Ovary (tissue), 7 donors: ENCODE measurements at regions not wholly inside any gene's neighbourhood (a gene's known extent, or its start where the extent isn't known, plus 50 kb on each side); places are given as distances from the start of the nearest gene placed in this dataset.

ENCODE experiments used
- DNase-seq, 5 donors: peaks; one replicate each; pipeline ENCODE4 v3.0.0-alpha.2; 2019 to 2020
- H3K27ac ChIP-seq, 2 donors: fragments of 200-600 bp; one replicate each; pipeline versions ENCODE4 v1.5.1 to v1.8.0; 2019 to 2022
- H3K27me3 ChIP-seq: fragments of 200-600 bp; one replicate; pipeline ENCODE4 v1.8.0; 2022
- H3K36me3 ChIP-seq: fragments of 200-600 bp; sonication (generic); one replicate; pipeline ENCODE4 v1.5.1; 2019
- H3K4me1 ChIP-seq: one replicate; pipeline ENCODE4 v1.8.1; 2013; ENCODE audit warnings: mild to moderate bottlenecking, moderate library complexity; ENCODE audit not compliant: insufficient read depth
- H3K4me3 ChIP-seq: fragments of 200-600 bp; sonication (generic); one replicate; pipeline ENCODE4 v1.5.1; 2017
- H3K9me3 ChIP-seq, 2 donors: fragments of 200-600 bp in 1 of 2; sonication (generic) in 1 of 2; one replicate each; pipeline versions ENCODE4 v1.5.1 to v1.8.1; 2013 to 2019; ENCODE audit warnings: mild to moderate bottlenecking in 1 of 2, moderate library complexity in 1 of 2
- EP300 ChIP-seq: sonication (generic); formaldehyde crosslinking; IDR thresholded peaks from one replicate; pipeline ENCODE4 v1.6.1; 2017; ENCODE audit warnings: antibody characterized with exemption
- POLR2A ChIP-seq: fragments of 450-650 bp; IDR thresholded peaks from one replicate; pipeline ENCODE4 v1.6.1; 2017; ENCODE audit warnings: antibody characterized with exemption, mild to moderate bottlenecking, moderate library complexity
- WGBS, 3 donors: extraction: QIAGEN DNeasy Blood & Tissue Kit in 1 of 3; methylation state at CpG; one replicate each; pipeline versions ENCODE4 v1.1.5 to v1.1.7; 2013 to 2017; 5-methylcytosine and 5-hydroxymethylcytosine counted together
- intact Hi-C, 4 donors: fragments of 100-400 bp; cut with DNase I; formaldehyde crosslinking; loops; one replicate each; pipeline versions ENCODE4 v1.11.0 to v1.15.1; 2022 to 2023
- TF ChIP-seq, protein P1 (sequence below), 3 donors: fragments of 450-650 bp in 2 of 3; fragments of 200-600 bp in 1 of 3; IDR thresholded peaks; one replicate each; pipeline versions ENCODE4 v1.5.1 to v1.8.0; 2016 to 2022; ENCODE audit warnings: antibody characterized with exemption in 3 of 3, mild to moderate bottlenecking in 1 of 3
- donor health status: DM: no; HTN: no; CAD: no; lungs with moderate emphysema.
- donor health status: DM: no; HTN: no; CAD: no.
- donor health status: Bipolar disorder and iron deficiency.
- donor health status: DM: no; HTN: no; CAD: no.
- donor health status: DM: yes; HTN: yes; CAD: no.

DNA sequence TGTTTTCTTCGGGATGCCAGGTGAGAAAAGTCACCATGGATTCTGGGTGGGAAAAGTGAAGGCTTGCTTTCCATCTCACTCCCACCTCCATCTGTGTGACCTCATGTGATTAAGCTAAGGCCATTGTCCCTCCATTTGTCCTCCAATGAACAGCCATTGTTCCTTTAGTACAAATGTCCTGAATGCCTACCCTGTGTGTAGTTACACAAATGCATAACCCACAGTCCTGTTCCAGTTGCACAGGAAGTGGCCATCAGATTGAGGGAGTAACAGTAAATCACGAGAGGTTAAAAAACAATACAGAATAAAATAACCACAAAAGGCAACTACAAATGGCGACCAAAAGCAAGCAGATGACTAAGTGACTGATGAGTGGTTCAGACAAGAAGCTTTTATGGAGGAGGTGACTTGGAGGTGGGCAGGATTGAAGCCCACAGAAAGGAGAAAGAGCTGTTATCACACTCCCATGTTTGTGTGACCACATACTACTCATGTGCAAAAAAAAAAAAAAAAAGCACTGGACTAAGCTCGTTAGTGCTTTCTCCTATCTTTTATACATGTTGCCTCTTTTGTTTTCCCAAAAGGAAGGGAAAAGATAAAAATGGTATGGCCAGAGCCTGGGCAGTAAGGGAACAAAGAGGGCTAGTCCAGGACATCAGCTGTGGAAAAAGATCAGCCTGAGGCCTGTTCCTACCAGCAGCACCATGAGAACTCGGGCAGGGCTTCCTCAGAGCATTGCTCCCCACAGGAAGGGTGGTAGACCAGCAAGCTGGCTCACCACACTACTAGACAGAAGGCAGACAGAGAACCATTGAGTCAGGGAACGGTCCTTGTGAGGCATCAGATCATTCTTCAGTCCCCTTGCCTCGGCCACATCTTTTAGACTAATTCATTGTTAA lies 111.0 kb downstream of the TFAP2A start:
- intact Hi-C loops, result no loop called here
- 54 to 71% (median 64%) methylated on average over 7 of the region's 7 CpGs for WGBS, 3 donors
- no peak for TF ChIP-seq POLR2A
- TF ChIP-seq, protein P1, sequence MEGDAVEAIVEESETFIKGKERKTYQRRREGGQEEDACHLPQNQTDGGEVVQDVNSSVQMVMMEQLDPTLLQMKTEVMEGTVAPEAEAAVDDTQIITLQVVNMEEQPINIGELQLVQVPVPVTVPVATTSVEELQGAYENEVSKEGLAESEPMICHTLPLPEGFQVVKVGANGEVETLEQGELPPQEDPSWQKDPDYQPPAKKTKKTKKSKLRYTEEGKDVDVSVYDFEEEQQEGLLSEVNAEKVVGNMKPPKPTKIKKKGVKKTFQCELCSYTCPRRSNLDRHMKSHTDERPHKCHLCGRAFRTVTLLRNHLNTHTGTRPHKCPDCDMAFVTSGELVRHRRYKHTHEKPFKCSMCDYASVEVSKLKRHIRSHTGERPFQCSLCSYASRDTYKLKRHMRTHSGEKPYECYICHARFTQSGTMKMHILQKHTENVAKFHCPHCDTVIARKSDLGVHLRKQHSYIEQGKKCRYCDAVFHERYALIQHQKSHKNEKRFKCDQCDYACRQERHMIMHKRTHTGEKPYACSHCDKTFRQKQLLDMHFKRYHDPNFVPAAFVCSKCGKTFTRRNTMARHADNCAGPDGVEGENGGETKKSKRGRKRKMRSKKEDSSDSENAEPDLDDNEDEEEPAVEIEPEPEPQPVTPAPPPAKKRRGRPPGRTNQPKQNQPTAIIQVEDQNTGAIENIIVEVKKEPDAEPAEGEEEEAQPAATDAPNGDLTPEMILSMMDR (IDR thresholded peaks at IDR 0.05), result no peak
- no peak for TF ChIP-seq EP300

DNA sequence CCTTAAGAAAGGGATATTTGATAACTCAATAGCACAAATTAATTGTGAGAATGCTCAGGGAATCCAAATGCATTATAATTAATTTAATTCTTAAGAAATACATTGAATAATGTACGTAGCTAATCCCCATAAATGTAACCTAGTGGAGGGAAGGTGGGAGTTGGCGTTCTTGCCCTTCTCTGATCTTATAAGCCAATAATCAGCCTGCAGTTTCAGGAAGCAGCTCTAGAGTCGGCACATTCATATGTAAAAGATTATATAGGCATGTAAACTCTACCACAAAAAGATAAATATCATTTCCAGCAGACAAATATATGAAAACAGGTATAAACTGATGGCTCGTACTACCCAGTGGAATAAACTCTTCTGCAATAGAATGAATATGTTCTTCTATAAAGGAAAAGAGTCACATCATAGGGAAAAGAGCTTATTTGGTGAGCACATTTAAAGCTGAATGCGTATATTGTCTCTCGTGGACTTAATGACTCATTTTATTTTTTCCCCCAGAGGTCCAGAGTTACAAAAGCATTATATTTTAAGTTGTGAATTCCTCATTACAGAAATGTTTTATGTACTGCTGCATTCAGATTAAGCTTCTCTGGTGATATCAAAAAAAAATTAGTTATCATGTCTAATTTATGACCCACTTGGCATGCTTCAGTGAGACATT lies 112.2 kb downstream of the TFAP2A start:
- Histone ChIP-seq H3K9me3 (no peaks in the 10 kb centered on the region), H3K27ac (no peak overlapping the region), H3K27me3 (no peaks in the 10 kb centered on the region), H3K36me3 (no peaks in the 10 kb centered on the region), H3K4me1 (no peaks in the 10 kb centered on the region), H3K4me3 (no peak overlapping the region)
- intact Hi-C loops, result no loop called here
- DNase-seq, result no peak
- 23 to 59% (median 53%) methylated on average over 6 of the region's 6 CpGs for WGBS, 3 donors
- TF ChIP-seq, protein P1 (IDR thresholded peaks at IDR 0.05), result no peak

More for the DNA sequence above, 111.0 kb downstream of the TFAP2A start:
- no peaks in the 10 kb centered on the region for H3K4me1 ChIP-seq
- no peak for DNase-seq
- H3K27ac ChIP-seq, result no peak overlapping the region
- H3K9me3 ChIP-seq, result no peaks in the 10 kb centered on the region
- H3K4me3 ChIP-seq, result no peak overlapping the region
- no peaks in the 10 kb centered on the region for H3K36me3 ChIP-seq
- H3K27me3 ChIP-seq, result no peaks in the 10 kb centered on the region

DNA sequence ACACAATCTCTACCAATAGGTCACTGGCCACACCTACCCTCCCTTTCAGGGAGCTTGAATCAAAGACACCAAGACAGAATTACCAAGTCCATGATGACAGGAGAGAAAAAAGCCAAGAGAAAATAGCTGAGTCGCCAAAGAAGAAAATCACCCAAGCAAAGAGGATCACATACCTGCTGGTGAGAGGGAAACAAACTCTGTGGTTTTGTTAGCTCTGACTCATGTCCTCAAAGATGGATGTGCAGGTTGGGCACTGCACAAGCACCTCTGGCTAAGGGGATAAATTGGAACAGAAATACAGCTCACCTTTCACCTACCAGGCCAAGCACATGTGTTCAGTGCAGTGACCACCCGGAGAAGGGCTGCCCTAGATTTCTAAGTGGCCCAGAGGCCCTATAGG lies 114.8 kb downstream of the TFAP2A start:
- no peak overlapping the region for H3K4me3 ChIP-seq
- TF ChIP-seq, protein P1 (IDR thresholded peaks at IDR 0.05), result no peak
- TF ChIP-seq EP300 (no peak), POLR2A (no peak)
- H3K9me3 ChIP-seq, result no peaks in the 10 kb centered on the region
- no peaks in the 10 kb centered on the region for H3K4me1 ChIP-seq
- no peak overlapping the region for H3K27ac ChIP-seq
- H3K27me3 ChIP-seq, result no peaks in the 10 kb centered on the region
- intact Hi-C loops, result no loop called here
- 65 to 82% (median 74%) methylated on average over 2 of the region's 2 CpGs for WGBS, 3 donors
- H3K36me3 ChIP-seq, result no peaks in the 10 kb centered on the region
- no peak for DNase-seq

DNA sequence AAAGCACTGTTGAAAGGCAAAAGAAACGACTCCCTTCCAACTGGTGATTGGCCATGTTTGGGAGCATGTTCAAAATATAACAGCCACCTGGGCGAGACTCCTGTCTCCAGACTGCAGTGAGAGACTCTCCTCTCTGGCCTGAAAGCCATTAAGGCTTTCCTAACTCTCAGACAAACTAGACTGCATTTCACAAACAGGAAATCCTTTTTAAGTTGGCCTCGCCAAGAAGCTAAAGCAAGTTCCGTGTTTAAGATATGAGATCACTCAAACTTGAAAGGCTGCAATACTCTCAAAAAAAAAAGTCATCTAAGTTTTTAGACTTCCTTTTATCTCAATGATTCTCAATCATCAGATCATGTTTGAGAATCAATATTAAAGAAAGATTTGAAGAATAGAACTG lies 117.0 kb downstream of the TFAP2A start:
- TF ChIP-seq POLR2A (no peak), EP300 (no peak)
- TF ChIP-seq, protein P1 (IDR thresholded peaks at IDR 0.05), result no peak
- 37 to 49% (median 39%) methylated on average over 4 of the region's 4 CpGs for WGBS, 3 donors
- Histone ChIP-seq H3K27me3 (no peaks in the 10 kb centered on the region), H3K27ac (no peak overlapping the region), H3K4me1 (no peaks in the 10 kb centered on the region), H3K4me3 (no peak overlapping the region), H3K36me3 (no peaks in the 10 kb centered on the region), H3K9me3 (no peaks in the 10 kb centered on the region)
- DNase-seq, result no peak
- intact Hi-C loops, result no loop called here
